NCI-H2227 (cell line): ENCODE measurements at regions not wholly inside any gene's neighbourhood (a gene's known extent, or its start where the extent isn't known, plus 50 kb on each side); places are given as distances from the start of the nearest gene placed in this dataset.

Source experiments
- DNase-seq: peaks from one replicate; lab custom pipeline; 2025; ENCODE audit not compliant: unreplicated experiment; lab: John Stamatoyannopoulos, UW

GRCh38 chr1:221449801-221450470 lies 292.0 kb downstream of the DUSP10 start:
- DNase-seq, result no peak

GRCh38 chr1:221451741-221452140 lies 290.1 kb downstream of the DUSP10 start:
- no peak for DNase-seq

GRCh38 chr1:221454096-221454495 lies 287.8 kb downstream of the DUSP10 start:
- DNase-seq, result no peak

GRCh38 chr1:221456918-221457317 lies 285.0 kb downstream of the DUSP10 start:
- no peak for DNase-seq

- DNase-seq, result no peak
These were observed 284.0 kb downstream of the DUSP10 start for GRCh38 chr1:221457685-221458446.

GRCh38 chr1:221458447-221459156 lies 283.3 kb downstream of the DUSP10 start:
- DNase-seq, result no peak

- no peak for DNase-seq
These were observed 282.3 kb downstream of the DUSP10 start for GRCh38 chr1:221459558-221459957.

GRCh38 chr1:221462345-221462744 lies 279.5 kb downstream of the DUSP10 start:
- no peak for DNase-seq

- DNase-seq, result no peak
These were observed 273.3 kb downstream of the DUSP10 start for GRCh38 chr1:221468546-221468945.

- DNase-seq, result no peak
These were observed 272.4 kb downstream of the DUSP10 start for GRCh38 chr1:221469476-221469875.

GRCh38 chr1:221470000-221470698 lies 271.7 kb downstream of the DUSP10 start:
- DNase-seq, result no peak

- DNase-seq, result no peak
These were observed 268.5 kb downstream of the DUSP10 start for GRCh38 chr1:221473411-221473810.

GRCh38 chr1:221477252-221477651 lies 264.6 kb downstream of the DUSP10 start:
- DNase-seq, result no peak

GRCh38 chr1:221478050-221478949 lies 263.6 kb downstream of the DUSP10 start:
- no peak for DNase-seq

- no peak for DNase-seq
These were observed 253.9 kb downstream of the DUSP10 start for GRCh38 chr1:221487781-221488524.

GRCh38 chr1:221488550-221488949 lies 253.3 kb downstream of the DUSP10 start:
- no peak for DNase-seq

GRCh38 chr1:221494670-221495069 lies 247.2 kb downstream of the DUSP10 start:
- DNase-seq, result no peak

GRCh38 chr1:221497046-221497445 lies 244.8 kb downstream of the DUSP10 start:
- no peak for DNase-seq

GRCh38 chr1:221503268-221503667 lies 238.6 kb downstream of the DUSP10 start:
- DNase-seq, result no peak
